DND-41 (cell line): ENCODE measurements at regions not wholly inside any gene's neighbourhood (a gene's known extent, or its start where the extent isn't known, plus 50 kb on each side); places are given as distances from the start of the nearest gene placed in this dataset.

ENCODE experiments used
- EZH2 ChIP-seq: IDR thresholded peaks from 3 replicates; pipeline ENCODE4 v1.6.1; 2012; ENCODE audit warnings: borderline replicate concordance, low read depth, mild to moderate bottlenecking, moderate library complexity, low read length, inconsistent platforms; ENCODE audit not compliant: severe bottlenecking
- TF ChIP-seq, protein P1 (sequence below): IDR thresholded peaks from 2 replicates; pipeline ENCODE4 v1.5.1; 2012; ENCODE audit warnings: borderline replicate concordance, low read length, moderate library complexity, mild to moderate bottlenecking; ENCODE audit not compliant: poor library complexity, severe bottlenecking; ENCODE audit errors: extremely low read depth

DNA sequence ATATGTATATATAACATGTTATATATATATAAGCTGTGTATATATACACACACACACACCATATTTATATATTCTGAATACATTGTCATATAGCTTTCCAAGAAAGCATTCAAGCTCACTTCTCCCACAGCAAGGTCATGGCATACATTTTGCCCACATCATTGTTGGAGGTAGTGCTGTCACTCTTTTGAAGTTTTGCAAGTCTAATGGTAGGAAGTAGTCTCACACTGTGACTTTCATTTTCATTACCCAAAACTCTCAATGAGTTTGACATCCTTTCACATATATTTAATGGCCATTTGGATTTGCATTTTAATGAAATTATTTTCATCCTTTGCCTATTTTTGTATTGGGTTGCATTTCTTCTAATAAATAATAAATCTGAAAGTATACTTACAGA is 59.8 kb upstream of the COX7C start:
- TF ChIP-seq EZH2: no peak
- TF ChIP-seq, protein P1, sequence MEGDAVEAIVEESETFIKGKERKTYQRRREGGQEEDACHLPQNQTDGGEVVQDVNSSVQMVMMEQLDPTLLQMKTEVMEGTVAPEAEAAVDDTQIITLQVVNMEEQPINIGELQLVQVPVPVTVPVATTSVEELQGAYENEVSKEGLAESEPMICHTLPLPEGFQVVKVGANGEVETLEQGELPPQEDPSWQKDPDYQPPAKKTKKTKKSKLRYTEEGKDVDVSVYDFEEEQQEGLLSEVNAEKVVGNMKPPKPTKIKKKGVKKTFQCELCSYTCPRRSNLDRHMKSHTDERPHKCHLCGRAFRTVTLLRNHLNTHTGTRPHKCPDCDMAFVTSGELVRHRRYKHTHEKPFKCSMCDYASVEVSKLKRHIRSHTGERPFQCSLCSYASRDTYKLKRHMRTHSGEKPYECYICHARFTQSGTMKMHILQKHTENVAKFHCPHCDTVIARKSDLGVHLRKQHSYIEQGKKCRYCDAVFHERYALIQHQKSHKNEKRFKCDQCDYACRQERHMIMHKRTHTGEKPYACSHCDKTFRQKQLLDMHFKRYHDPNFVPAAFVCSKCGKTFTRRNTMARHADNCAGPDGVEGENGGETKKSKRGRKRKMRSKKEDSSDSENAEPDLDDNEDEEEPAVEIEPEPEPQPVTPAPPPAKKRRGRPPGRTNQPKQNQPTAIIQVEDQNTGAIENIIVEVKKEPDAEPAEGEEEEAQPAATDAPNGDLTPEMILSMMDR: no peak
